Esophagus muscularis mucosa (tissue), 3 donors: ENCODE measurements at regions not wholly inside any gene's neighbourhood (a gene's known extent, or its start where the extent isn't known, plus 50 kb on each side); places are given as distances from the start of the nearest gene placed in this dataset.

Experiments used
- POLR2AphosphoS5 ChIP-seq, 2 donors: sonication (generic); formaldehyde crosslinking; IDR thresholded peaks; one replicate each; pipeline ENCODE4 v1.6.1; 2017; ENCODE audit warnings: antibody characterized with exemption in 2 of 2
- TF ChIP-seq, protein P1 (sequence below), 3 experiments: fragments of 200-600 bp in 2 of 3; fragments of 450-650 bp in 1 of 3; sonication (generic) in 2 of 3; IDR thresholded peaks; one replicate each; pipeline ENCODE4 v1.5.1; 2017 to 2019; ENCODE audit warnings: antibody characterized with exemption in 3 of 3, mild to moderate bottlenecking in 2 of 3, moderate library complexity in 1 of 3

DNA sequence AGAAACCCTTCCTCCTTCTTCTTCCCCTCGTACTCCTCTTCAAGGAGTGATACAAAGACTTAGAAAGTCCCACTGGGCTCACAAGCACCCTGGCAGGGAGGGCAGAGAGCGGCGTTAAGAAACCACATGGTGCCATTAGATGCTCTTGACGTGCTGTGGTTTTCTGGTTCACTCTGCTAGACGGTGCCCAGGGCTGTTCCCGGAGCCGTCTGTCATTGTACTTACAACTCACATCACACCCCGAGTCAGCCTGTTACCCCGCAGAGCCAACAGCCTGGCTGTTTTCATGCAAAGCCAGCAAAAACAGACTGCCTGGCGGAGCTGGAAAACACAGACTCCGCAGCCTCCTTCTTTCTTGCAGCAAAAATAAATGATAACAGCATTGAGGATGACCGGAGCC is 232.6 kb upstream of the TBX3 start:
- TF ChIP-seq, protein P1, sequence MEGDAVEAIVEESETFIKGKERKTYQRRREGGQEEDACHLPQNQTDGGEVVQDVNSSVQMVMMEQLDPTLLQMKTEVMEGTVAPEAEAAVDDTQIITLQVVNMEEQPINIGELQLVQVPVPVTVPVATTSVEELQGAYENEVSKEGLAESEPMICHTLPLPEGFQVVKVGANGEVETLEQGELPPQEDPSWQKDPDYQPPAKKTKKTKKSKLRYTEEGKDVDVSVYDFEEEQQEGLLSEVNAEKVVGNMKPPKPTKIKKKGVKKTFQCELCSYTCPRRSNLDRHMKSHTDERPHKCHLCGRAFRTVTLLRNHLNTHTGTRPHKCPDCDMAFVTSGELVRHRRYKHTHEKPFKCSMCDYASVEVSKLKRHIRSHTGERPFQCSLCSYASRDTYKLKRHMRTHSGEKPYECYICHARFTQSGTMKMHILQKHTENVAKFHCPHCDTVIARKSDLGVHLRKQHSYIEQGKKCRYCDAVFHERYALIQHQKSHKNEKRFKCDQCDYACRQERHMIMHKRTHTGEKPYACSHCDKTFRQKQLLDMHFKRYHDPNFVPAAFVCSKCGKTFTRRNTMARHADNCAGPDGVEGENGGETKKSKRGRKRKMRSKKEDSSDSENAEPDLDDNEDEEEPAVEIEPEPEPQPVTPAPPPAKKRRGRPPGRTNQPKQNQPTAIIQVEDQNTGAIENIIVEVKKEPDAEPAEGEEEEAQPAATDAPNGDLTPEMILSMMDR (IDR thresholded peaks at IDR 0.05): no peak
- TF ChIP-seq POLR2AphosphoS5 (IDR thresholded peaks at IDR 0.05): no peak
